ENCODE measurements at regions not wholly inside any gene's neighbourhood (a gene's known extent, or its start where the extent isn't known, plus 50 kb on each side); places are given as distances from the start of the nearest gene placed in this dataset.

GRCh38 chr3:67305160-67305559 is 307.1 kb downstream of the KBTBD8 start:
- TF ChIP-seq CTCF (IDR thresholded peaks at IDR 0.05) (no peak), POLR2A (IDR thresholded peaks at IDR 0.05) (no peak)
